Endothelial cell of umbilical vein (primary cell): ENCODE measurements at regions not wholly inside any gene's neighbourhood (a gene's known extent, or its start where the extent isn't known, plus 50 kb on each side); places are given as distances from the start of the nearest gene placed in this dataset.

ENCODE experiments used
- EZH2 ChIP-seq: IDR thresholded peaks from 2 replicates; pipeline ENCODE4 v1.6.1; 2012; ENCODE audit warnings: borderline replicate concordance, low read depth, mild to moderate bottlenecking, moderate library complexity, low read length, inconsistent platforms; ENCODE audit not compliant: severe bottlenecking
- FOS ChIP-seq: IDR thresholded peaks from 2 replicates; pipeline ENCODE4 v1.6.1; 2011; ENCODE audit warnings: mild to moderate bottlenecking, low read length, moderate library complexity, borderline replicate concordance; ENCODE audit not compliant: insufficient read depth
- MYC ChIP-seq: IDR thresholded peaks from one replicate; pipeline ENCODE4 v1.6.1; 2011; ENCODE audit warnings: mild to moderate bottlenecking, low read depth, low read length
- POLR2A ChIP-seq: IDR thresholded peaks from 2 replicates; pipeline ENCODE4 v1.6.1; 2012; ENCODE audit warnings: low read depth, mild to moderate bottlenecking, control low read depth, low read length
- POLR2AphosphoS5 ChIP-seq: IDR thresholded peaks from 2 replicates; pipeline ENCODE4 v1.6.1; 2012; ENCODE audit warnings: low read depth, mild to moderate bottlenecking, control low read depth, low read length, moderate library complexity; ENCODE audit not compliant: insufficient read depth
- TF ChIP-seq, protein P1 (sequence below), 2 donors: IDR thresholded peaks; 1 replicate in 1 of 2; 2 replicates in 1 of 2; pipeline ENCODE4 v1.5.1; 2011; ENCODE audit warnings: low read length in 2 of 2, mild to moderate bottlenecking in 2 of 2, moderate library complexity in 2 of 2, control low read depth in 1 of 2, inconsistent platforms in 1 of 2, low read depth in 1 of 2; ENCODE audit not compliant: insufficient read depth in 1 of 2; ENCODE audit errors: extremely low read depth in 1 of 2
- TF ChIP-seq, protein P2 (sequence below): IDR thresholded peaks from 2 replicates; pipeline ENCODE4 v1.6.1; 2011; ENCODE audit not compliant: insufficient read depth, insufficient read length

DNA sequence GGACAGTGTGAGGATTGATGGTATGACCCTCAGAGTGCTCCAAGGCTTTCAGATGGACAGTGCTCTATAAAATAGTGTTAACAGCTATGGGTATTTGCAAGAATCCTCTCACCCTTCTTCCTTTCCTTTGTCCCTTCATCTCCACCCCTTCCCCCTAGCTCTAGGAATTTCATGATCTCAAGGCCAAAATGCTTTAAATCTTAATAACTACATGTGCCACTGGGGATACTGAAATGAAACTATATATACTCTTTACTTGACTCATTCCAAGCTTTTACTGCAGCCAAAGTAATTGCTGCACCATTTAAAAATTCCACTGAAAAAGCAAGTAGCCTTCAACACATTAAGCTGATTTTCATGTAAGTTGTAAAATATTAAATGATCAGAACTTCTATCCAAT is 361.6 kb upstream of the SLC30A5 start:
- TF ChIP-seq, protein P1, sequence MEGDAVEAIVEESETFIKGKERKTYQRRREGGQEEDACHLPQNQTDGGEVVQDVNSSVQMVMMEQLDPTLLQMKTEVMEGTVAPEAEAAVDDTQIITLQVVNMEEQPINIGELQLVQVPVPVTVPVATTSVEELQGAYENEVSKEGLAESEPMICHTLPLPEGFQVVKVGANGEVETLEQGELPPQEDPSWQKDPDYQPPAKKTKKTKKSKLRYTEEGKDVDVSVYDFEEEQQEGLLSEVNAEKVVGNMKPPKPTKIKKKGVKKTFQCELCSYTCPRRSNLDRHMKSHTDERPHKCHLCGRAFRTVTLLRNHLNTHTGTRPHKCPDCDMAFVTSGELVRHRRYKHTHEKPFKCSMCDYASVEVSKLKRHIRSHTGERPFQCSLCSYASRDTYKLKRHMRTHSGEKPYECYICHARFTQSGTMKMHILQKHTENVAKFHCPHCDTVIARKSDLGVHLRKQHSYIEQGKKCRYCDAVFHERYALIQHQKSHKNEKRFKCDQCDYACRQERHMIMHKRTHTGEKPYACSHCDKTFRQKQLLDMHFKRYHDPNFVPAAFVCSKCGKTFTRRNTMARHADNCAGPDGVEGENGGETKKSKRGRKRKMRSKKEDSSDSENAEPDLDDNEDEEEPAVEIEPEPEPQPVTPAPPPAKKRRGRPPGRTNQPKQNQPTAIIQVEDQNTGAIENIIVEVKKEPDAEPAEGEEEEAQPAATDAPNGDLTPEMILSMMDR (IDR thresholded peaks at IDR 0.05; ENCODE audit: extremely low read depth in 1 of 2, insufficient read depth in 1 of 2, low read depth in 1 of 2, low read length in 2 of 2), result no peak
- TF ChIP-seq POLR2AphosphoS5 (no peak), EZH2 (no peak), POLR2A (no peak), FOS (no peak), MYC (no peak)
- TF ChIP-seq, protein P2, sequence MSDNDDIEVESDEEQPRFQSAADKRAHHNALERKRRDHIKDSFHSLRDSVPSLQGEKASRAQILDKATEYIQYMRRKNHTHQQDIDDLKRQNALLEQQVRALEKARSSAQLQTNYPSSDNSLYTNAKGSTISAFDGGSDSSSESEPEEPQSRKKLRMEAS, result no peak
